ENCODE measurements at regions not wholly inside any gene's neighbourhood (a gene's known extent, or its start where the extent isn't known, plus 50 kb on each side); places are given as distances from the start of the nearest gene placed in this dataset.

- Histone ChIP-seq H3K27me3 (ENCODE audit: control insufficient read depth in 2 of 2, insufficient read depth in 1 of 2, low read length in 1 of 2) (no peaks in the 10 kb centered on the region), H3K9me3 (ENCODE audit: control insufficient read depth in 2 of 2, insufficient read depth in 1 of 2, low read length in 1 of 2) (no peaks in the 10 kb centered on the region), H3K4me1 (ENCODE audit: control insufficient read depth in 2 of 2, insufficient read depth in 2 of 2, low read length in 2 of 2) (no peaks in the 10 kb centered on the region), H3K36me3 (ENCODE audit: control insufficient read depth in 2 of 2, insufficient read depth in 2 of 2, low read length in 1 of 2) (no peaks in the 10 kb centered on the region), H3K4me3 (ENCODE audit: low read length in 2 of 2) (no peak overlapping the region), H3K27ac (ENCODE audit: low read depth in 1 of 2, low read length in 1 of 2) (no peak overlapping the region)
- no peak for DNase-seq (ENCODE audit: low read depth in 6 of 9, low spot score in 9 of 9)
Measured at GRCh38 chr3:38878646-38879045, 62.6 kb upstream of the SCN10A start.
